GM23338 (cell line): ENCODE measurements at regions not wholly inside any gene's neighbourhood (a gene's known extent, or its start where the extent isn't known, plus 50 kb on each side); places are given as distances from the start of the nearest gene placed in this dataset.

Source experiments
- ATAC-seq: fragments of 200-7000 bp; cut with Tn5 transposase; 3 replicates; pipeline ENCODE4 v1.9.1; 2020
- DNase-seq: peaks from one replicate; pipeline ENCODE4 v3.0.0-alpha.2; 2015; ENCODE audit warnings: low spot score
- H2AFZ ChIP-seq: fragments of 200-600 bp; sonication (generic); 2 replicates; pipeline ENCODE4 v1.8.0; 2016; ENCODE audit warnings: antibody characterized with exemption, mild to moderate bottlenecking, moderate library complexity
- H3F3A ChIP-seq: fragments of 200-600 bp; sonication (generic); replicated peaks from 2 replicates; pipeline ENCODE4 v1.8.0; 2017; ENCODE audit warnings: antibody characterized with exemption, mixed run types, low read depth
- H3K27ac ChIP-seq: fragments of 200-600 bp; sonication (generic); 2 replicates; pipeline ENCODE4 v1.6.1; 2016; ENCODE audit warnings: low read depth
- H3K27me3 ChIP-seq: fragments of 200-600 bp; sonication (generic); 2 replicates; pipeline ENCODE4 v1.8.0; 2016; ENCODE audit warnings: mild to moderate bottlenecking, mixed run types, moderate library complexity; ENCODE audit not compliant: insufficient read depth
- H3K36me3 ChIP-seq: fragments of 200-600 bp; sonication (generic); 2 replicates; pipeline ENCODE4 v1.8.0; 2016; ENCODE audit warnings: mild to moderate bottlenecking; ENCODE audit not compliant: insufficient read depth
- H3K4me1 ChIP-seq: fragments of 200-600 bp; sonication (generic); 2 replicates; pipeline ENCODE4 v1.8.0; 2016; ENCODE audit warnings: mild to moderate bottlenecking, moderate library complexity; ENCODE audit not compliant: insufficient read depth
- H3K4me2 ChIP-seq: fragments of 200-600 bp; sonication (generic); 2 replicates; pipeline ENCODE4 v1.7.1; 2017; ENCODE audit warnings: mixed run types
- H3K4me3 ChIP-seq: fragments of 200-600 bp; sonication (generic); 2 replicates; pipeline ENCODE4 v1.6.1; 2016; ENCODE audit warnings: mixed run types
- H3K79me2 ChIP-seq: fragments of 200-600 bp; sonication (generic); replicated peaks from 2 replicates; pipeline ENCODE4 v1.8.0; 2017; ENCODE audit warnings: mild to moderate bottlenecking; ENCODE audit not compliant: insufficient read depth
- H3K9me2 ChIP-seq: fragments of 200-600 bp; sonication (generic); 2 replicates; pipeline ENCODE4 v1.8.0; 2017; ENCODE audit not compliant: insufficient read depth
- H4K20me1 ChIP-seq: fragments of 200-600 bp; sonication (generic); replicated peaks from 2 replicates; pipeline ENCODE4 v1.8.0; 2017; ENCODE audit warnings: mild to moderate bottlenecking; ENCODE audit not compliant: insufficient read depth
- H3K27ac Mint-ChIP-seq: 2 replicates; pipeline ENCODE4 v1.8.0; 2020; ENCODE audit warnings: inconsistent platforms, mild to moderate bottlenecking, moderate library complexity, mixed read lengths
- H3K27me3 Mint-ChIP-seq: 3 replicates; pipeline ENCODE4 v1.8.0; 2022; ENCODE audit warnings: low read depth, mild to moderate bottlenecking, moderate library complexity, mixed read lengths, inconsistent platforms; ENCODE audit not compliant: insufficient read depth, poor library complexity
- H3K36me3 Mint-ChIP-seq: 3 replicates; pipeline ENCODE4 v1.8.0; 2021; ENCODE audit warnings: low read depth, mild to moderate bottlenecking, inconsistent platforms, moderate library complexity, mixed read lengths
- H3K4me1 Mint-ChIP-seq: 3 replicates; pipeline ENCODE4 v1.8.0; 2020; ENCODE audit warnings: mild to moderate bottlenecking, inconsistent platforms, mixed read lengths
- H3K4me3 Mint-ChIP-seq: 3 replicates; pipeline ENCODE4 v1.8.0; 2021; ENCODE audit warnings: moderate library complexity, mild to moderate bottlenecking, inconsistent platforms, mixed read lengths
- H3K9me3 Mint-ChIP-seq: 3 replicates; pipeline ENCODE4 v1.8.0; 2020; ENCODE audit warnings: moderate library complexity, mild to moderate bottlenecking, inconsistent platforms, mixed read lengths
- CREB1 ChIP-seq: fragments of 250-450 bp; sonication (Bioruptor Pico); IDR thresholded peaks from 2 replicates; pipeline ENCODE4 v1.5.0; 2020; ENCODE audit warnings: low read depth, mild to moderate bottlenecking, moderate library complexity
- EZH2 ChIP-seq: fragments of 200-600 bp; sonication (generic); IDR thresholded peaks from one replicate; pipeline ENCODE4 v1.8.0; 2017; ENCODE audit warnings: antibody characterized with exemption, mild to moderate bottlenecking, low read depth; ENCODE audit not compliant: unreplicated experiment
- EZH2phosphoT487 ChIP-seq: fragments of 200-600 bp; sonication (generic); IDR thresholded peaks from one replicate; pipeline ENCODE4 v1.8.1; 2018; ENCODE audit warnings: antibody characterized with exemption; ENCODE audit not compliant: unreplicated experiment
- JUNB ChIP-seq: IDR thresholded peaks from one replicate; pipeline ENCODE4 v1.6.1; 2016; ENCODE audit warnings: antibody characterized with exemption; ENCODE audit not compliant: unreplicated experiment
- NANOG ChIP-seq: IDR thresholded peaks from 2 replicates; pipeline ENCODE4 v1.6.1; 2016; ENCODE audit warnings: antibody characterized with exemption, borderline replicate concordance
- POLR2AphosphoS5 ChIP-seq: IDR thresholded peaks from 2 replicates; pipeline ENCODE4 v1.6.1; 2016; ENCODE audit warnings: antibody characterized with exemption, low read depth
- STAT1 ChIP-seq: IDR thresholded peaks from one replicate; pipeline ENCODE4 v1.6.1; 2016; ENCODE audit warnings: antibody characterized with exemption; ENCODE audit not compliant: unreplicated experiment
- ZNF114 ChIP-seq: fragments of 250-450 bp; sonication (Bioruptor Pico); IDR thresholded peaks from 2 replicates; pipeline ENCODE4 v1.5.0; 2020; ENCODE audit warnings: mild to moderate bottlenecking, moderate library complexity
- ZNF331 ChIP-seq: fragments of 250-450 bp; sonication (Bioruptor Pico); IDR thresholded peaks from 2 replicates; pipeline ENCODE4 v1.5.0; 2020; ENCODE audit warnings: low read depth, mild to moderate bottlenecking, moderate library complexity
- TF ChIP-seq, protein P1 (sequence below), 2 experiments: fragments of 200-600 bp in 1 of 2; sonication (generic) in 1 of 2; conservative IDR thresholded peaks; 2 replicates each; pipeline versions ENCODE4 v1.5.1 to v1.6.1; 2016 to 2017; ENCODE audit warnings: antibody characterized with exemption in 2 of 2, low read depth in 2 of 2, mild to moderate bottlenecking in 2 of 2, moderate library complexity in 1 of 2
- TF ChIP-seq, protein P2 (sequence below): IDR thresholded peaks from 2 replicates; pipeline ENCODE4 v1.6.1; 2016; ENCODE audit warnings: antibody characterized with exemption
- TF ChIP-seq, protein P3 (sequence below): fragments of 250-450 bp; sonication (Bioruptor Pico); IDR thresholded peaks from 2 replicates; pipeline ENCODE4 v1.5.0; 2020; ENCODE audit warnings: mild to moderate bottlenecking, moderate library complexity
- TF ChIP-seq, protein P4 (sequence below): IDR thresholded peaks from one replicate; pipeline ENCODE4 v1.6.1; 2018; ENCODE audit warnings: antibody characterized with exemption; ENCODE audit not compliant: unreplicated experiment

GRCh38 chrX:39710776-39711175, 387.0 kb downstream of the BCOR start:
- ATAC-seq (no peak), DNase-seq (no peak)
- H3K4me1 Mint-ChIP-seq: no peaks in the 10 kb centered on the region
- H3K79me2 ChIP-seq: no peaks in the 10 kb centered on the region
- H3K36me3 ChIP-seq: no peaks in the 10 kb centered on the region
- H3K9me3 Mint-ChIP-seq: no peaks in the 10 kb centered on the region; the same call in 2 of the 3 replicates
- H3F3A ChIP-seq: no peaks in the 10 kb centered on the region
- no peak overlapping the region for H3K27ac Mint-ChIP-seq
- H3K27ac ChIP-seq: no peak overlapping the region
- no peaks in the 10 kb centered on the region for H3K4me1 ChIP-seq
- no peak overlapping the region for H3K4me3 ChIP-seq
- no peak overlapping the region for H3K4me3 Mint-ChIP-seq
- H3K36me3 Mint-ChIP-seq: peaks cover 3% of the 10 kb centered on the region; the same call in 2 of the 3 replicates
- no peak overlapping the region for H3K4me2 ChIP-seq
- no peaks in the 10 kb centered on the region for H3K27me3 ChIP-seq
- H3K9me2 ChIP-seq: no peaks in the 10 kb centered on the region
- no peaks in the 10 kb centered on the region for H4K20me1 ChIP-seq
- peaks cover 2% of the 10 kb centered on the region for H3K27me3 Mint-ChIP-seq
- TF ChIP-seq ZNF331 (CRISPR knock-in tag) (no peak), EZH2phosphoT487 (no peak), STAT1 (no peak), NANOG (no peak), EZH2 (no peak), CREB1 (CRISPR knock-in tag) (no peak), ZNF114 (CRISPR knock-in tag) (no peak), POLR2AphosphoS5 (no peak), JUNB (no peak)
- TF ChIP-seq, protein P1, sequence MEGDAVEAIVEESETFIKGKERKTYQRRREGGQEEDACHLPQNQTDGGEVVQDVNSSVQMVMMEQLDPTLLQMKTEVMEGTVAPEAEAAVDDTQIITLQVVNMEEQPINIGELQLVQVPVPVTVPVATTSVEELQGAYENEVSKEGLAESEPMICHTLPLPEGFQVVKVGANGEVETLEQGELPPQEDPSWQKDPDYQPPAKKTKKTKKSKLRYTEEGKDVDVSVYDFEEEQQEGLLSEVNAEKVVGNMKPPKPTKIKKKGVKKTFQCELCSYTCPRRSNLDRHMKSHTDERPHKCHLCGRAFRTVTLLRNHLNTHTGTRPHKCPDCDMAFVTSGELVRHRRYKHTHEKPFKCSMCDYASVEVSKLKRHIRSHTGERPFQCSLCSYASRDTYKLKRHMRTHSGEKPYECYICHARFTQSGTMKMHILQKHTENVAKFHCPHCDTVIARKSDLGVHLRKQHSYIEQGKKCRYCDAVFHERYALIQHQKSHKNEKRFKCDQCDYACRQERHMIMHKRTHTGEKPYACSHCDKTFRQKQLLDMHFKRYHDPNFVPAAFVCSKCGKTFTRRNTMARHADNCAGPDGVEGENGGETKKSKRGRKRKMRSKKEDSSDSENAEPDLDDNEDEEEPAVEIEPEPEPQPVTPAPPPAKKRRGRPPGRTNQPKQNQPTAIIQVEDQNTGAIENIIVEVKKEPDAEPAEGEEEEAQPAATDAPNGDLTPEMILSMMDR (conservative IDR thresholded peaks at IDR 0.05; ENCODE audit: low read depth in 2 of 2): no peak
- TF ChIP-seq, protein P2, sequence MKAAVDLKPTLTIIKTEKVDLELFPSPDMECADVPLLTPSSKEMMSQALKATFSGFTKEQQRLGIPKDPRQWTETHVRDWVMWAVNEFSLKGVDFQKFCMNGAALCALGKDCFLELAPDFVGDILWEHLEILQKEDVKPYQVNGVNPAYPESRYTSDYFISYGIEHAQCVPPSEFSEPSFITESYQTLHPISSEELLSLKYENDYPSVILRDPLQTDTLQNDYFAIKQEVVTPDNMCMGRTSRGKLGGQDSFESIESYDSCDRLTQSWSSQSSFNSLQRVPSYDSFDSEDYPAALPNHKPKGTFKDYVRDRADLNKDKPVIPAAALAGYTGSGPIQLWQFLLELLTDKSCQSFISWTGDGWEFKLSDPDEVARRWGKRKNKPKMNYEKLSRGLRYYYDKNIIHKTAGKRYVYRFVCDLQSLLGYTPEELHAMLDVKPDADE: no peak
- TF ChIP-seq, protein P3, sequence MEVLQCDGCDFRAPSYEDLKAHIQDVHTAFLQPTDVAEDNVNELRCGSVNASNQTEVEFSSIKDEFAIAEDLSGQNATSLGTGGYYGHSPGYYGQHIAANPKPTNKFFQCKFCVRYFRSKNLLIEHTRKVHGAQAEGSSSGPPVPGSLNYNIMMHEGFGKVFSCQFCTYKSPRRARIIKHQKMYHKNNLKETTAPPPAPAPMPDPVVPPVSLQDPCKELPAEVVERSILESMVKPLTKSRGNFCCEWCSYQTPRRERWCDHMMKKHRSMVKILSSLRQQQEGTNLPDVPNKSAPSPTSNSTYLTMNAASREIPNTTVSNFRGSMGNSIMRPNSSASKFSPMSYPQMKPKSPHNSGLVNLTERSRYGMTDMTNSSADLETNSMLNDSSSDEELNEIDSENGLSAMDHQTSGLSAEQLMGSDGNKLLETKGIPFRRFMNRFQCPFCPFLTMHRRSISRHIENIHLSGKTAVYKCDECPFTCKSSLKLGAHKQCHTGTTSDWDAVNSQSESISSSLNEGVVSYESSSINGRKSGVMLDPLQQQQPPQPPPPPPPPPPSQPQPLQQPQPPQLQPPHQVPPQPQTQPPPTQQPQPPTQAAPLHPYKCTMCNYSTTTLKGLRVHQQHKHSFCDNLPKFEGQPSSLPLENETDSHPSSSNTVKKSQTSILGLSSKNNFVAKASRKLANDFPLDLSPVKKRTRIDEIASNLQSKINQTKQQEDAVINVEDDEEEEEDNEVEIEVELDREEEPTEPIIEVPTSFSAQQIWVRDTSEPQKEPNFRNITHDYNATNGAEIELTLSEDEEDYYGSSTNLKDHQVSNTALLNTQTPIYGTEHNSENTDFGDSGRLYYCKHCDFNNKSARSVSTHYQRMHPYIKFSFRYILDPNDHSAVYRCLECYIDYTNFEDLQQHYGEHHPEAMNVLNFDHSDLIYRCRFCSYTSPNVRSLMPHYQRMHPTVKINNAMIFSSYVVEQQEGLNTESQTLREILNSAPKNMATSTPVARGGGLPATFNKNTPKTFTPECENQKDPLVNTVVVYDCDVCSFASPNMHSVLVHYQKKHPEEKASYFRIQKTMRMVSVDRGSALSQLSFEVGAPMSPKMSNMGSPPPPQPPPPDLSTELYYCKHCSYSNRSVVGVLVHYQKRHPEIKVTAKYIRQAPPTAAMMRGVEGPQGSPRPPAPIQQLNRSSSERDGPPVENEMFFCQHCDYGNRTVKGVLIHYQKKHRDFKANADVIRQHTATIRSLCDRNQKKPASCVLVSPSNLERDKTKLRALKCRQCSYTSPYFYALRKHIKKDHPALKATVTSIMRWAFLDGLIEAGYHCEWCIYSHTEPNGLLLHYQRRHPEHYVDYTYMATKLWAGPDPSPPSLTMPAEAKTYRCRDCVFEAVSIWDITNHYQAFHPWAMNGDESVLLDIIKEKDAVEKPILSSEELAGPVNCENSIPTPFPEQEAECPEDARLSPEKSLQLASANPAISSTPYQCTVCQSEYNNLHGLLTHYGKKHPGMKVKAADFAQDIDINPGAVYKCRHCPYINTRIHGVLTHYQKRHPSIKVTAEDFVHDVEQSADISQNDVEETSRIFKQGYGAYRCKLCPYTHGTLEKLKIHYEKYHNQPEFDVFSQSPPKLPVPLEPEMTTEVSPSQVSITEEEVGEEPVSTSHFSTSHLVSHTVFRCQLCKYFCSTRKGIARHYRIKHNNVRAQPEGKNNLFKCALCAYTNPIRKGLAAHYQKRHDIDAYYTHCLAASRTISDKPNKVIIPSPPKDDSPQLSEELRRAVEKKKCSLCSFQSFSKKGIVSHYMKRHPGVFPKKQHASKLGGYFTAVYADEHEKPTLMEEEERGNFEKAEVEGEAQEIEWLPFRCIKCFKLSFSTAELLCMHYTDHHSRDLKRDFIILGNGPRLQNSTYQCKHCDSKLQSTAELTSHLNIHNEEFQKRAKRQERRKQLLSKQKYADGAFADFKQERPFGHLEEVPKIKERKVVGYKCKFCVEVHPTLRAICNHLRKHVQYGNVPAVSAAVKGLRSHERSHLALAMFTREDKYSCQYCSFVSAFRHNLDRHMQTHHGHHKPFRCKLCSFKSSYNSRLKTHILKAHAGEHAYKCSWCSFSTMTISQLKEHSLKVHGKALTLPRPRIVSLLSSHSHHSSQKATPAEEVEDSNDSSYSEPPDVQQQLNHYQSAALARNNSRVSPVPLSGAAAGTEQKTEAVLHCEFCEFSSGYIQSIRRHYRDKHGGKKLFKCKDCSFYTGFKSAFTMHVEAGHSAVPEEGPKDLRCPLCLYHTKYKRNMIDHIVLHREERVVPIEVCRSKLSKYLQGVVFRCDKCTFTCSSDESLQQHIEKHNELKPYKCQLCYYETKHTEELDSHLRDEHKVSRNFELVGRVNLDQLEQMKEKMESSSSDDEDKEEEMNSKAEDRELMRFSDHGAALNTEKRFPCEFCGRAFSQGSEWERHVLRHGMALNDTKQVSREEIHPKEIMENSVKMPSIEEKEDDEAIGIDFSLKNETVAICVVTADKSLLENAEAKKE (CRISPR knock-in tag): no peak
- TF ChIP-seq, protein P4, sequence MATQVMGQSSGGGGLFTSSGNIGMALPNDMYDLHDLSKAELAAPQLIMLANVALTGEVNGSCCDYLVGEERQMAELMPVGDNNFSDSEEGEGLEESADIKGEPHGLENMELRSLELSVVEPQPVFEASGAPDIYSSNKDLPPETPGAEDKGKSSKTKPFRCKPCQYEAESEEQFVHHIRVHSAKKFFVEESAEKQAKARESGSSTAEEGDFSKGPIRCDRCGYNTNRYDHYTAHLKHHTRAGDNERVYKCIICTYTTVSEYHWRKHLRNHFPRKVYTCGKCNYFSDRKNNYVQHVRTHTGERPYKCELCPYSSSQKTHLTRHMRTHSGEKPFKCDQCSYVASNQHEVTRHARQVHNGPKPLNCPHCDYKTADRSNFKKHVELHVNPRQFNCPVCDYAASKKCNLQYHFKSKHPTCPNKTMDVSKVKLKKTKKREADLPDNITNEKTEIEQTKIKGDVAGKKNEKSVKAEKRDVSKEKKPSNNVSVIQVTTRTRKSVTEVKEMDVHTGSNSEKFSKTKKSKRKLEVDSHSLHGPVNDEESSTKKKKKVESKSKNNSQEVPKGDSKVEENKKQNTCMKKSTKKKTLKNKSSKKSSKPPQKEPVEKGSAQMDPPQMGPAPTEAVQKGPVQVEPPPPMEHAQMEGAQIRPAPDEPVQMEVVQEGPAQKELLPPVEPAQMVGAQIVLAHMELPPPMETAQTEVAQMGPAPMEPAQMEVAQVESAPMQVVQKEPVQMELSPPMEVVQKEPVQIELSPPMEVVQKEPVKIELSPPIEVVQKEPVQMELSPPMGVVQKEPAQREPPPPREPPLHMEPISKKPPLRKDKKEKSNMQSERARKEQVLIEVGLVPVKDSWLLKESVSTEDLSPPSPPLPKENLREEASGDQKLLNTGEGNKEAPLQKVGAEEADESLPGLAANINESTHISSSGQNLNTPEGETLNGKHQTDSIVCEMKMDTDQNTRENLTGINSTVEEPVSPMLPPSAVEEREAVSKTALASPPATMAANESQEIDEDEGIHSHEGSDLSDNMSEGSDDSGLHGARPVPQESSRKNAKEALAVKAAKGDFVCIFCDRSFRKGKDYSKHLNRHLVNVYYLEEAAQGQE: no peak
- H2AFZ ChIP-seq: no peak overlapping the region
